Adipocyte (in vitro differentiated cells): ENCODE measurements at regions not wholly inside any gene's neighbourhood (a gene's known extent, or its start where the extent isn't known, plus 50 kb on each side); places are given as distances from the start of the nearest gene placed in this dataset.

Source experiments
- DNase-seq: peaks from one replicate; pipeline ENCODE4 v3.0.0-alpha.2; 2015; ENCODE audit warnings: low read depth
- H3K27me3 ChIP-seq: replicated peaks from 2 replicates; pipeline ENCODE4 v1.7.0; 2013; ENCODE audit warnings: mild to moderate bottlenecking, low read length, moderate library complexity; ENCODE audit not compliant: control insufficient read depth, insufficient read depth
- H3K36me3 ChIP-seq: 2 replicates; pipeline ENCODE4 v1.7.0; 2013; ENCODE audit warnings: low read length, mild to moderate bottlenecking, moderate library complexity; ENCODE audit not compliant: control insufficient read depth, insufficient read depth, severe bottlenecking
- H3K4me1 ChIP-seq: 2 replicates; pipeline ENCODE4 v1.7.0; 2013; ENCODE audit warnings: mild to moderate bottlenecking, low read length, moderate library complexity; ENCODE audit not compliant: control insufficient read depth, insufficient read depth
- H3K4me3 ChIP-seq: 2 replicates; pipeline ENCODE4 v1.7.0; 2013; ENCODE audit warnings: mild to moderate bottlenecking, low read length, moderate library complexity
- H3K9ac ChIP-seq: 2 replicates; pipeline ENCODE4 v1.7.0; 2013; ENCODE audit warnings: mild to moderate bottlenecking, low read length, moderate library complexity
- H3K9me3 ChIP-seq: 2 replicates; pipeline ENCODE4 v1.7.0; 2013; ENCODE audit warnings: mild to moderate bottlenecking, low read length, moderate library complexity; ENCODE audit not compliant: control insufficient read depth

- H3K36me3 ChIP-seq = no peaks in the 10 kb centered on the region
Measured at GRCh38 chr18:8962855-8963635, 139.5 kb upstream of the NDUFV2 start.

GRCh38 chr18:8963876-8964275 is 138.6 kb upstream of the NDUFV2 start:
- Histone ChIP-seq H3K36me3 (no peaks in the 10 kb centered on the region), H3K9me3 (no peaks in the 10 kb centered on the region), H3K9ac (no peak overlapping the region), H3K4me3 (no peak overlapping the region), H3K27me3 (no peaks in the 10 kb centered on the region), H3K4me1 (peaks cover 11% of the 10 kb centered on the region)
- DNase-seq = no peak

More at GRCh38 chr18:8962855-8963635, 139.5 kb upstream of the NDUFV2 start:
- Histone ChIP-seq H3K4me1 (peaks cover 11% of the 10 kb centered on the region), H3K4me3 (no peak overlapping the region), H3K9ac (no peak overlapping the region), H3K27me3 (no peaks in the 10 kb centered on the region), H3K9me3 (no peaks in the 10 kb centered on the region)
- DNase-seq = no peak

- DNase-seq = no peak
- Histone ChIP-seq H3K4me3 (no peak overlapping the region), H3K4me1 (peaks cover 11% of the 10 kb centered on the region), H3K9me3 (no peaks in the 10 kb centered on the region), H3K9ac (no peak overlapping the region), H3K27me3 (no peaks in the 10 kb centered on the region), H3K36me3 (no peaks in the 10 kb centered on the region)
Measured at GRCh38 chr18:8965398-8965797, 137.1 kb upstream of the NDUFV2 start.

- H3K27me3 ChIP-seq = no peaks in the 10 kb centered on the region
- no peak overlapping the region for H3K9ac ChIP-seq
- no peak overlapping the region for H3K4me3 ChIP-seq
- no peaks in the 10 kb centered on the region for H3K9me3 ChIP-seq
- DNase-seq = no peak
- H3K4me1 ChIP-seq = no peaks in the 10 kb centered on the region
- H3K36me3 ChIP-seq = no peaks in the 10 kb centered on the region
Measured at GRCh38 chr18:8966821-8967220, 135.7 kb upstream of the NDUFV2 start.

GRCh38 chr18:8967573-8967972 is 134.9 kb upstream of the NDUFV2 start:
- Histone ChIP-seq H3K36me3 (no peaks in the 10 kb centered on the region), H3K4me3 (no peak overlapping the region), H3K4me1 (no peaks in the 10 kb centered on the region), H3K27me3 (no peaks in the 10 kb centered on the region), H3K9me3 (no peaks in the 10 kb centered on the region), H3K9ac (no peak overlapping the region)
- no peak for DNase-seq

- DNase-seq = peak; percentile 28
- H3K9me3 ChIP-seq = peaks cover 4% of the 10 kb centered on the region
Measured at GRCh38 chr18:8969639-8970390, 132.7 kb upstream of the NDUFV2 start.

GRCh38 chr18:8970843-8971242 is 131.7 kb upstream of the NDUFV2 start:
- Histone ChIP-seq H3K4me1 (no peaks in the 10 kb centered on the region), H3K9ac (no peak overlapping the region), H3K36me3 (no peaks in the 10 kb centered on the region)

More at GRCh38 chr18:8969639-8970390, 132.7 kb upstream of the NDUFV2 start:
- no peaks in the 10 kb centered on the region for H3K27me3 ChIP-seq
- no peak overlapping the region for H3K4me3 ChIP-seq
- H3K4me1 ChIP-seq = no peaks in the 10 kb centered on the region
- H3K36me3 ChIP-seq = no peaks in the 10 kb centered on the region
- no peak overlapping the region for H3K9ac ChIP-seq

GRCh38 chr18:8972116-8972515 is 130.4 kb upstream of the NDUFV2 start:
- H3K36me3 ChIP-seq = no peaks in the 10 kb centered on the region
- no peak overlapping the region for H3K9ac ChIP-seq
- no peak overlapping the region for H3K4me3 ChIP-seq
- H3K27me3 ChIP-seq = no peaks in the 10 kb centered on the region
- H3K4me1 ChIP-seq = no peaks in the 10 kb centered on the region
- peaks cover 4% of the 10 kb centered on the region for H3K9me3 ChIP-seq
- no peak for DNase-seq

More at GRCh38 chr18:8970843-8971242, 131.7 kb upstream of the NDUFV2 start:
- Histone ChIP-seq H3K27me3 (no peaks in the 10 kb centered on the region), H3K9me3 (peaks cover 4% of the 10 kb centered on the region), H3K4me3 (no peak overlapping the region)
- no peak for DNase-seq

- Histone ChIP-seq H3K4me3 (no peak overlapping the region), H3K4me1 (no peaks in the 10 kb centered on the region), H3K36me3 (no peaks in the 10 kb centered on the region), H3K9ac (no peak overlapping the region), H3K9me3 (peaks cover 4% of the 10 kb centered on the region), H3K27me3 (no peaks in the 10 kb centered on the region)
- DNase-seq = no peak
Measured at GRCh38 chr18:8974279-8974678, 128.2 kb upstream of the NDUFV2 start.

GRCh38 chr18:8974696-8975095 is 127.8 kb upstream of the NDUFV2 start:
- Histone ChIP-seq H3K4me1 (no peaks in the 10 kb centered on the region), H3K27me3 (no peaks in the 10 kb centered on the region), H3K9me3 (peaks cover 4% of the 10 kb centered on the region), H3K4me3 (no peak overlapping the region), H3K9ac (no peak overlapping the region), H3K36me3 (no peaks in the 10 kb centered on the region)
- DNase-seq = no peak

- H3K27me3 ChIP-seq = no peaks in the 10 kb centered on the region
- DNase-seq = no peak
- H3K36me3 ChIP-seq = no peaks in the 10 kb centered on the region
- H3K9me3 ChIP-seq = peaks cover 4% of the 10 kb centered on the region
- H3K9ac ChIP-seq = no peak overlapping the region
- no peaks in the 10 kb centered on the region for H3K4me1 ChIP-seq
- no peak overlapping the region for H3K4me3 ChIP-seq
Measured at GRCh38 chr18:8975624-8976023, 126.9 kb upstream of the NDUFV2 start.
